HCEC 1CT (cell line): ENCODE measurements at regions not wholly inside any gene's neighbourhood (a gene's known extent, or its start where the extent isn't known, plus 50 kb on each side); places are given as distances from the start of the nearest gene placed in this dataset.
"Not testable (repeated sequence)": the region's sequence is repeated elsewhere in the genome, so short reads cannot be mapped to it uniquely, and the experiment has no call there.

Experiments
- DNase-seq: peaks from one replicate; pipeline ENCODE4 v3.0.0-alpha.2; 2017

- not testable (repeated sequence) for DNase-seq
Observed at GRCh38 chr5:10016559-10016958, 233.1 kb downstream of the ATPSCKMT start.

- not testable (repeated sequence) for DNase-seq
Observed at GRCh38 chr5:10015681-10016080, 234.0 kb downstream of the ATPSCKMT start.

- no peak for DNase-seq
Observed at GRCh38 chr5:10009802-10010201, 239.9 kb downstream of the ATPSCKMT start.

- no peak for DNase-seq
Observed at GRCh38 chr5:9987101-9987500, 262.6 kb downstream of the ATPSCKMT start.

GRCh38 chr5:9977070-9977469 is 272.6 kb downstream of the ATPSCKMT start:
- DNase-seq, result no peak

- no peak for DNase-seq
Observed at GRCh38 chr5:9976621-9977020, 273.1 kb downstream of the ATPSCKMT start.

GRCh38 chr5:9972059-9972458 is 277.6 kb downstream of the ATPSCKMT start:
- no peak for DNase-seq

GRCh38 chr5:9971301-9971700 is 278.4 kb downstream of the ATPSCKMT start:
- DNase-seq, result no peak

GRCh38 chr5:9958914-9959313 is 290.8 kb downstream of the ATPSCKMT start:
- DNase-seq, result no peak

- no peak for DNase-seq
Observed at GRCh38 chr5:9957214-9957613, 292.5 kb downstream of the ATPSCKMT start.

GRCh38 chr5:9956725-9957124 is 293.0 kb downstream of the ATPSCKMT start:
- DNase-seq, result no peak

- DNase-seq, result no peak
Observed at GRCh38 chr5:9955586-9955985, 294.1 kb downstream of the ATPSCKMT start.

GRCh38 chr5:9954869-9955268 is 294.8 kb downstream of the ATPSCKMT start:
- DNase-seq, result no peak

GRCh38 chr5:9953691-9954090 is 296.0 kb downstream of the ATPSCKMT start:
- DNase-seq, result no peak

- DNase-seq, result no peak
Observed at GRCh38 chr5:9951865-9952516, 297.7 kb downstream of the ATPSCKMT start.

GRCh38 chr5:9947944-9948343 is 301.7 kb downstream of the ATPSCKMT start:
- DNase-seq, result no peak

GRCh38 chr5:9947225-9947714 is 302.4 kb downstream of the ATPSCKMT start:
- no peak for DNase-seq

GRCh38 chr5:9932770-9933169 is 302.6 kb upstream of the TAS2R1 start:
- no peak for DNase-seq

- no peak for DNase-seq
Observed at GRCh38 chr5:9930156-9930555, 300.0 kb upstream of the TAS2R1 start.

- DNase-seq, result no peak
Observed at GRCh38 chr5:9928326-9928725, 298.2 kb upstream of the TAS2R1 start.

- DNase-seq, result no peak
Observed at GRCh38 chr5:9927521-9927997, 297.4 kb upstream of the TAS2R1 start.

GRCh38 chr5:9927106-9927505 is 297.0 kb upstream of the TAS2R1 start:
- DNase-seq, result no peak

GRCh38 chr5:9924614-9925013 is 294.5 kb upstream of the TAS2R1 start:
- DNase-seq, result peak; percentile 76

- no peak for DNase-seq
Observed at GRCh38 chr5:9922719-9923118, 292.6 kb upstream of the TAS2R1 start.

GRCh38 chr5:9920697-9921096 is 290.5 kb upstream of the TAS2R1 start:
- DNase-seq, result no peak
